GM19023 (cell line): ENCODE measurements at regions not wholly inside any gene's neighbourhood (a gene's known extent, or its start where the extent isn't known, plus 50 kb on each side); places are given as distances from the start of the nearest gene placed in this dataset.

Source experiments
- ATAC-seq: cut with Tn5 transposase; IDR thresholded peaks from one replicate; pipeline ENCODE4 v1.9.1; 2021; ENCODE audit warnings: mild to moderate bottlenecking, moderate library complexity; ENCODE audit not compliant: unreplicated experiment

- no peak for ATAC-seq
Observed at GRCh38 chr13:74084375-74084935, 49.7 kb downstream of the KLF12 start.

- no peak for ATAC-seq
Observed at GRCh38 chr13:74082741-74083160, 51.5 kb downstream of the KLF12 start.

- no peak for ATAC-seq
Observed at GRCh38 chr13:74080762-74081161, 53.4 kb downstream of the KLF12 start.

GRCh38 chr13:74077792-74078191 lies 56.4 kb downstream of the KLF12 start:
- ATAC-seq: no peak

- no peak for ATAC-seq
Observed at GRCh38 chr13:74077375-74077774, 56.8 kb downstream of the KLF12 start.

GRCh38 chr13:74074723-74075122 lies 59.5 kb downstream of the KLF12 start:
- ATAC-seq: no peak

- no peak for ATAC-seq
Observed at GRCh38 chr13:74073274-74073673, 60.9 kb downstream of the KLF12 start.

GRCh38 chr13:74070513-74070912 lies 63.7 kb downstream of the KLF12 start:
- ATAC-seq: no peak

- no peak for ATAC-seq
Observed at GRCh38 chr13:74070065-74070464, 64.1 kb downstream of the KLF12 start.

- no peak for ATAC-seq
Observed at GRCh38 chr13:74068471-74068870, 65.7 kb downstream of the KLF12 start.

GRCh38 chr13:74067818-74068217 lies 66.4 kb downstream of the KLF12 start:
- no peak for ATAC-seq

GRCh38 chr13:74066937-74067336 lies 67.3 kb downstream of the KLF12 start:
- ATAC-seq: no peak

GRCh38 chr13:74064805-74065312 lies 69.3 kb downstream of the KLF12 start:
- no peak for ATAC-seq

GRCh38 chr13:74063533-74064100 lies 70.6 kb downstream of the KLF12 start:
- no peak for ATAC-seq

- peak; percentile 85 for ATAC-seq
Observed at GRCh38 chr13:74062933-74063332, 71.3 kb downstream of the KLF12 start.

- peak; percentile 71 for ATAC-seq
Observed at GRCh38 chr13:74061926-74062595, 72.1 kb downstream of the KLF12 start.

- ATAC-seq: no peak
Observed at GRCh38 chr13:74056801-74057542, 77.2 kb downstream of the KLF12 start.

- ATAC-seq: no peak
Observed at GRCh38 chr13:74052402-74052928, 81.7 kb downstream of the KLF12 start.

- ATAC-seq: no peak
Observed at GRCh38 chr13:74048756-74049155, 85.4 kb downstream of the KLF12 start.

GRCh38 chr13:74047931-74048600 lies 86.1 kb downstream of the KLF12 start:
- ATAC-seq: no peak

GRCh38 chr13:74046431-74046830 lies 87.8 kb downstream of the KLF12 start:
- no peak for ATAC-seq
